PC-3 (cell line): ENCODE measurements at regions not wholly inside any gene's neighbourhood (a gene's known extent, or its start where the extent isn't known, plus 50 kb on each side); places are given as distances from the start of the nearest gene placed in this dataset.
"Not testable (repeated sequence)": the region's sequence is repeated elsewhere in the genome, so short reads cannot be mapped to it uniquely, and the experiment has no call there.

Experiments used
- ATAC-seq: fragments of 200-7000 bp; cut with Tn5 transposase; 2 replicates; pipeline ENCODE4 v1.9.1; 2020; ENCODE audit warnings: mild to moderate bottlenecking, moderate library complexity
- BruUV-seq: library from RNA; stranded (reverse); fragments of 400-500 nt; replicated peaks from 2 replicates; lab custom pipeline; 2021; lab: Mats Ljungman, UMichigan
- CTCF ChIA-PET: fragments of 300-600 bp; sonication (Branson Sonifier 250); formaldehyde crosslinking; loops from one replicate; lab custom pipeline; 2022; ENCODE audit warnings: antibody characterized with exemption; lab: Charles Lee
- POLR2A ChIA-PET: fragments of 300-600 bp; sonication (Branson Sonifier 250); formaldehyde crosslinking; loops from one replicate; lab custom pipeline; 2022; ENCODE audit warnings: antibody characterized with exemption; ENCODE audit not compliant: unreplicated experiment; lab: Charles Lee
- DNase-seq: peaks from one replicate; pipeline ENCODE4 v3.0.0-alpha.2; 2015
- H2AFZ ChIP-seq: fragments of 300-600 bp; sonication (generic); 2 replicates; pipeline ENCODE4 v1.6.0; 2016; ENCODE audit warnings: antibody characterized with exemption, low read length
- H3F3A ChIP-seq: fragments of 300-600 bp; sonication (generic); one replicate; pipeline ENCODE4 v1.6.0; 2017; ENCODE audit warnings: antibody characterized with exemption, low read length, control low read depth, mild to moderate bottlenecking; ENCODE audit not compliant: unreplicated experiment
- H3K27ac ChIP-seq: fragments of 300-600 bp; sonication (generic); 2 replicates; pipeline ENCODE4 v1.5.1; 2016; ENCODE audit warnings: mild to moderate bottlenecking, low read length
- H3K27me3 ChIP-seq: fragments of 300-600 bp; sonication (generic); 2 replicates; pipeline ENCODE4 v1.6.1; 2016; ENCODE audit warnings: low read length, mixed read lengths
- H3K36me3 ChIP-seq: fragments of 300-600 bp; sonication (generic); 2 replicates; pipeline ENCODE4 v1.6.1; 2016; ENCODE audit warnings: low read depth, mixed run types, low read length, mixed read lengths
- H3K4me1 ChIP-seq: fragments of 300-600 bp; sonication (generic); 2 replicates; pipeline ENCODE4 v1.5.1; 2016; ENCODE audit warnings: low read length; ENCODE audit not compliant: insufficient read depth
- H3K4me2 ChIP-seq: fragments of 300-600 bp; sonication (generic); 2 replicates; pipeline ENCODE4 v1.6.0; 2016; ENCODE audit warnings: low read length
- H3K4me3 ChIP-seq: fragments of 300-600 bp; sonication (generic); 2 replicates; pipeline ENCODE4 v1.5.1; 2016; ENCODE audit warnings: mild to moderate bottlenecking, low read length, mixed read lengths
- H3K79me2 ChIP-seq: fragments of 300-600 bp; sonication (generic); 2 replicates; pipeline ENCODE4 v1.6.1; 2017; ENCODE audit warnings: low read length, mixed read lengths
- H3K9ac ChIP-seq: fragments of 300-600 bp; sonication (generic); 2 replicates; pipeline ENCODE4 v1.6.0; 2016; ENCODE audit warnings: mild to moderate bottlenecking, low read length
- H3K9me2 ChIP-seq: fragments of 300-600 bp; sonication (generic); replicated peaks from 2 replicates; pipeline ENCODE4 v1.6.1; 2016; ENCODE audit warnings: mixed run types, low read length, mixed read lengths
- H3K9me3 ChIP-seq: fragments of 300-600 bp; sonication (generic); 2 replicates; pipeline ENCODE4 v1.6.1; 2016; ENCODE audit warnings: low read length, mixed read lengths
- H4K20me1 ChIP-seq: fragments of 300-600 bp; sonication (generic); 2 replicates; pipeline ENCODE4 v1.6.1; 2016; ENCODE audit warnings: low read length, mixed read lengths
- CTCF ChIP-seq: fragments of 300-600 bp; sonication (generic); conservative IDR thresholded peaks from 2 replicates; pipeline ENCODE4 v1.5.1; 2017; ENCODE audit warnings: antibody characterized with exemption, low read depth, mild to moderate bottlenecking, low read length
- EZH2 ChIP-seq: fragments of 300-600 bp; sonication (generic); IDR thresholded peaks from one replicate; pipeline ENCODE4 v1.6.1; 2017; ENCODE audit warnings: antibody characterized with exemption, mild to moderate bottlenecking, low read length; ENCODE audit not compliant: unreplicated experiment
- EZH2phosphoT487 ChIP-seq: fragments of 300-600 bp; sonication (generic); IDR thresholded peaks from 2 replicates; pipeline ENCODE4 v1.6.1; 2018; ENCODE audit warnings: mild to moderate bottlenecking, antibody characterized with exemption, low read length, borderline replicate concordance
- intact Hi-C: fragments of 100-400 bp; cut with micrococcal nuclease; formaldehyde crosslinking; loops from 2 replicates; pipeline ENCODE4 v1.9.0; 2023

- no peaks in the 10 kb centered on the region for H3F3A ChIP-seq
- BruUV-seq: no TSS peak
- no peaks in the 10 kb centered on the region for H3K79me2 ChIP-seq
- H3K9me3 ChIP-seq: no peaks in the 10 kb centered on the region
- H3K9me2 ChIP-seq: no peaks in the 10 kb centered on the region
- no peak overlapping the region for H3K9ac ChIP-seq
- intact Hi-C loops: no loop called here
- H3K4me3 ChIP-seq: no peak overlapping the region
- TF ChIP-seq EZH2 (no peak), EZH2phosphoT487 (no peak), CTCF (no peak)
- no peak for DNase-seq
- ChIA-PET POLR2A (no interaction called here), CTCF (no interaction called here)
- no peak overlapping the region for H3K27ac ChIP-seq
- no peak overlapping the region for H2AFZ ChIP-seq
- no peaks in the 10 kb centered on the region for H3K27me3 ChIP-seq
- no peaks in the 10 kb centered on the region for H4K20me1 ChIP-seq
- no peak overlapping the region for H3K4me2 ChIP-seq
- no peak for ATAC-seq
- H3K4me1 ChIP-seq: no peaks in the 10 kb centered on the region
- H3K36me3 ChIP-seq: no peaks in the 10 kb centered on the region
These were observed 512.2 kb downstream of the LTN1 start for GRCh38 chr21:28480470-28480869.

- Histone ChIP-seq H3K27me3 (no peaks in the 10 kb centered on the region), H3K4me3 (no peak overlapping the region), H3F3A (no peaks in the 10 kb centered on the region), H3K9ac (no peak overlapping the region), H3K4me2 (no peak overlapping the region), H3K36me3 (no peaks in the 10 kb centered on the region), H4K20me1 (no peaks in the 10 kb centered on the region), H3K9me3 (no peaks in the 10 kb centered on the region), H3K79me2 (no peaks in the 10 kb centered on the region), H2AFZ (no peak overlapping the region), H3K27ac (no peak overlapping the region), H3K4me1 (no peaks in the 10 kb centered on the region), H3K9me2 (no peaks in the 10 kb centered on the region)
- no peak for TF ChIP-seq EZH2
- no peak for TF ChIP-seq CTCF
- TF ChIP-seq EZH2phosphoT487: no peak
- CTCF ChIA-PET: no interaction called here
- intact Hi-C loops: no loop called here
- ATAC-seq (peak; percentile 22; the same call in 1 of the 2 replicates), DNase-seq (no peak)
- POLR2A ChIA-PET: no interaction called here
- no TSS peak for BruUV-seq
These were observed 519.0 kb downstream of the LTN1 start for GRCh38 chr21:28473530-28474220.

GRCh38 chr21:28472543-28472942, 520.1 kb downstream of the LTN1 start:
- H3K27ac ChIP-seq, H4K20me1 ChIP-seq, ATAC-seq, intact Hi-C loops, H3F3A ChIP-seq, H3K4me2 ChIP-seq, H2AFZ ChIP-seq, POLR2A ChIA-PET, H3K4me1 ChIP-seq, DNase-seq, H3K36me3 ChIP-seq, H3K9me2 ChIP-seq, H3K27me3 ChIP-seq, H3K79me2 ChIP-seq, H3K9me3 ChIP-seq, CTCF ChIA-PET, H3K9ac ChIP-seq, H3K4me3 ChIP-seq, BruUV-seq: not testable (repeated sequence)
